PFSK-1 (cell line): ENCODE measurements at regions not wholly inside any gene's neighbourhood (a gene's known extent, or its start where the extent isn't known, plus 50 kb on each side); places are given as distances from the start of the nearest gene placed in this dataset.

Source experiments
- FOXP2 ChIP-seq: optimal IDR thresholded peaks from 2 replicates; pipeline ENCODE3; 2011; ENCODE audit warnings: borderline replicate concordance, control low read depth, inconsistent platforms; ENCODE audit not compliant: insufficient read depth; ENCODE audit errors: extremely low read length, extremely low read depth
- POLR2AphosphoS5 ChIP-seq: IDR thresholded peaks from 2 replicates; pipeline ENCODE4 v1.6.1; 2012; ENCODE audit warnings: low read depth, mild to moderate bottlenecking, control low read depth, low read length, moderate library complexity
- SIN3A ChIP-seq: IDR thresholded peaks from 2 replicates; pipeline ENCODE4 v1.6.1; 2012; ENCODE audit warnings: mild to moderate bottlenecking, low read length, moderate library complexity, borderline replicate concordance; ENCODE audit not compliant: insufficient read depth
- TAF1 ChIP-seq: IDR thresholded peaks from 2 replicates; pipeline ENCODE4 v1.6.1; 2012; ENCODE audit warnings: low read length, control low read depth, borderline replicate concordance; ENCODE audit not compliant: insufficient read depth
- TF ChIP-seq, protein P1 (sequence below), 2 experiments: IDR thresholded peaks; 2 replicates each; pipeline versions ENCODE4 v1.6.1 to v1.8.0; 2011 to 2012; ENCODE audit warnings: low read depth in 2 of 2, low read length in 2 of 2, control low read depth in 1 of 2, inconsistent platforms in 1 of 2, mild to moderate bottlenecking in 1 of 2, moderate library complexity in 1 of 2; ENCODE audit not compliant: insufficient read depth in 1 of 2

DNA sequence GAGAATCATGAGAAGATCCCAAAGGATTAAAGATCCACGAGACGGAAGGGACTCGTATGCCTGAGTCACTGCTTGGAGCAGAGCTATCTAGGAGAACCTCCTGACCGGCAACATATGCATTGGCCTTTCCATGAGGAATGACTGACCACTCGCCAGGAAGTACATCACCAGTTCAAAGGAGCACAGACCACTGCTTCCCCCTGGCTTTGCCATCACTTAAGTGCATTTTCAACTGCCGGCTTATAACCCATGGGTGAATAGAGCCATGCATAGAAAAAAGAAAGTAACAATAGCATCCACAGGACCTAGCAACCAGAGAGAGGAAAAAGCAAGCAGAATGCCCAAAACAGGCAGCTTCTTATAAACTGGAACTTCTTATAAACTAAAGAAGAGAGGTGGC, 98.3 kb upstream of the ZC3H12C start:
- TF ChIP-seq TAF1 (no peak), SIN3A (no peak), FOXP2 (no peak), POLR2AphosphoS5 (no peak)
- TF ChIP-seq, protein P1, sequence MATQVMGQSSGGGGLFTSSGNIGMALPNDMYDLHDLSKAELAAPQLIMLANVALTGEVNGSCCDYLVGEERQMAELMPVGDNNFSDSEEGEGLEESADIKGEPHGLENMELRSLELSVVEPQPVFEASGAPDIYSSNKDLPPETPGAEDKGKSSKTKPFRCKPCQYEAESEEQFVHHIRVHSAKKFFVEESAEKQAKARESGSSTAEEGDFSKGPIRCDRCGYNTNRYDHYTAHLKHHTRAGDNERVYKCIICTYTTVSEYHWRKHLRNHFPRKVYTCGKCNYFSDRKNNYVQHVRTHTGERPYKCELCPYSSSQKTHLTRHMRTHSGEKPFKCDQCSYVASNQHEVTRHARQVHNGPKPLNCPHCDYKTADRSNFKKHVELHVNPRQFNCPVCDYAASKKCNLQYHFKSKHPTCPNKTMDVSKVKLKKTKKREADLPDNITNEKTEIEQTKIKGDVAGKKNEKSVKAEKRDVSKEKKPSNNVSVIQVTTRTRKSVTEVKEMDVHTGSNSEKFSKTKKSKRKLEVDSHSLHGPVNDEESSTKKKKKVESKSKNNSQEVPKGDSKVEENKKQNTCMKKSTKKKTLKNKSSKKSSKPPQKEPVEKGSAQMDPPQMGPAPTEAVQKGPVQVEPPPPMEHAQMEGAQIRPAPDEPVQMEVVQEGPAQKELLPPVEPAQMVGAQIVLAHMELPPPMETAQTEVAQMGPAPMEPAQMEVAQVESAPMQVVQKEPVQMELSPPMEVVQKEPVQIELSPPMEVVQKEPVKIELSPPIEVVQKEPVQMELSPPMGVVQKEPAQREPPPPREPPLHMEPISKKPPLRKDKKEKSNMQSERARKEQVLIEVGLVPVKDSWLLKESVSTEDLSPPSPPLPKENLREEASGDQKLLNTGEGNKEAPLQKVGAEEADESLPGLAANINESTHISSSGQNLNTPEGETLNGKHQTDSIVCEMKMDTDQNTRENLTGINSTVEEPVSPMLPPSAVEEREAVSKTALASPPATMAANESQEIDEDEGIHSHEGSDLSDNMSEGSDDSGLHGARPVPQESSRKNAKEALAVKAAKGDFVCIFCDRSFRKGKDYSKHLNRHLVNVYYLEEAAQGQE (IDR thresholded peaks at IDR 0.05; ENCODE audit: insufficient read depth in 1 of 2, low read depth in 2 of 2, low read length in 2 of 2): no peak

DNA sequence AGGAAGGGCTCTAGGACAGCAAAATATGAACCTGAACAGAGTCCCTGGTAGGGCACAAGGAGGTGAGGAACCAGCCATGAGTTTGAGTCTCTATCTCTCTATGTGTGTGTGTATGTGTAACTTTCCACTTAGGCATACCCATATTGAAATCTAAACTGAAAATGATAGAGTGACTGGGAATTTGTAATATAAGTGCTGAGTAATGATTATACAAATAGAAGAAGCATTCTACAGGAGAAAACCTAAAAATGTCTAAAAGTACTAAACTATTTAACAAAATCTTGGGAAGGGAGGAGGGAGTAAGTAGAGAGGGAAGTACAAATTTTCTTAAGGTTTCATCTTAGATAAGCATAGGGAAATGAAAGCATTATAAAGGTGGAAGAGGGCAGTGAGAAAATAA, 97.1 kb upstream of the ZC3H12C start:
- no peak for TF ChIP-seq SIN3A
- no peak for TF ChIP-seq POLR2AphosphoS5
- TF ChIP-seq, protein P1 (IDR thresholded peaks at IDR 0.05; ENCODE audit: insufficient read depth in 1 of 2, low read depth in 2 of 2, low read length in 2 of 2): no peak
- TF ChIP-seq FOXP2: no peak
- no peak for TF ChIP-seq TAF1

DNA sequence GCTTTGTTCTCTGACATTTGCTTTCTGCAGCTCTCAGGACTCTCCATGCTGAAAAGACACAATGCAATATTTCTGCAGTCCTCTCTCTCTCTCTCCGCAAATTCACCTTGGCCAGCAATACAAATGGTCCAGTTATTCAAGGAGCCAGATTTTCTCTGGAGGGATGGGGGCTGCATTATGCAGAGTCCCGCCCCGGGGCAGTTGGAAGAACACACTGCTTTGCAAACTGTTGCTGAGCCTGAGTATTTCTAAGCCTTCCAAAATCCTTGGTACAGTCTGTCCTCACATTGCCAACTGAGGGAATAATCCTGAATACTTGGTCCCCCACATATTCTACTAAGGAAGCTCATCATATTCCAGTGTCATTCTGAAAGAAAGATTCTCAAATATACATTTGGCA, 94.3 kb upstream of the ZC3H12C start:
- no peak for TF ChIP-seq FOXP2
- no peak for TF ChIP-seq TAF1
- TF ChIP-seq, protein P1 (IDR thresholded peaks at IDR 0.05; ENCODE audit: insufficient read depth in 1 of 2, low read depth in 2 of 2, low read length in 2 of 2): no peak
- no peak for TF ChIP-seq POLR2AphosphoS5
- no peak for TF ChIP-seq SIN3A

DNA sequence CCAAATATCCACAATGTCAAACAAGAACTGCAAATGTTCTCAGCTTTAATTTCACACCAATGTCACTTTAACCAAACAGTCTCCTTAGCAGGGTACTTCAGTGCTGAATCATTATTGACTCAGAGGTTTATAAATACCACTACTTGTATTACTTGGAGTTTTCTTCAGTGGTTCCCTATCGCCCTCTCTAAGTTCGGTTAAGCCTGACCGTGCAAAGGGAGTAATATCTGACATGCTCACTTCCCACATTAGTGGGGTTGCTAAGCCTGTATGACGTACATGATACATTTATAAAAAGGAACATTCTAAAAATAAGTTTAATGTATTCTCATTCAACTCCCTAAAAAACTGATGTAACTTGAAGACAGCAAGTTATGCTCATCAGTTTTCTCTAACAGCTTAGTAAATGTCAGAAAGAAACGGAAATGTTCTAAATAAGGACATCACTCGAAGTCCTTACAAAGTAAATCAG, 93.1 kb upstream of the ZC3H12C start:
- no peak for TF ChIP-seq FOXP2
- no peak for TF ChIP-seq POLR2AphosphoS5
- no peak for TF ChIP-seq TAF1
- TF ChIP-seq SIN3A: no peak
- TF ChIP-seq, protein P1 (IDR thresholded peaks at IDR 0.05; ENCODE audit: insufficient read depth in 1 of 2, low read depth in 2 of 2, low read length in 2 of 2): no peak

DNA sequence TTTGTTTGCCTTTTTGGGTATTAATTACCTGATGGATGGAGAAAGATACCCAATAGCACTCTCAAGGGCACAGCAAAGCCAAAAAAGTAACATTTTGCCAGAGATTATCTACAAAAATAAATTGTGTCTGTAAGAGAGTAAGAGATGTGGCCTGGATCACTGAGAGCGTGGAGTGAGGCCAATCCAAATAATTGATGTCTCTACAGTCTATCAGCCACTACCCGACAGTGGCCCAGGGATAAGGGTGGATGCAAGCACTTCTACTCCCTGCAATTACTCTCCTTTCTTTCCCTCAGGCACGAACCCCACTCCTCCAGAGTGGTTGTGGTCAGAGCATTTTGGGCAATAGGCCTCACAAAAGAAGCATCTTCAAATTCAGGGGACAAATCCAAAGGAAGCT, 92.3 kb upstream of the ZC3H12C start:
- TF ChIP-seq TAF1: no peak
- TF ChIP-seq SIN3A: no peak
- TF ChIP-seq, protein P1 (IDR thresholded peaks at IDR 0.05; ENCODE audit: insufficient read depth in 1 of 2, low read depth in 2 of 2, low read length in 2 of 2): no peak
- no peak for TF ChIP-seq POLR2AphosphoS5
- no peak for TF ChIP-seq FOXP2
